ENCODE measurements at regions not wholly inside any gene's neighbourhood (a gene's known extent, or its start where the extent isn't known, plus 50 kb on each side); places are given as distances from the start of the nearest gene placed in this dataset.

GRCh38 chr4:184540307-184540706 is 66.0 kb upstream of the IRF2 start:
- TF ChIP-seq CTCF (IDR thresholded peaks at IDR 0.05; ENCODE audit: insufficient read depth, low read length) (no peak), POLR2AphosphoS5 (IDR thresholded peaks at IDR 0.05; ENCODE audit: low read depth) (no peak), GABPA (IDR thresholded peaks at IDR 0.05; ENCODE audit: low read depth) (no peak), SPI1 (IDR thresholded peaks at IDR 0.05; ENCODE audit: borderline replicate concordance, low read depth) (no peak)
